Transverse colon (tissue), 4 donors: ENCODE measurements at regions not wholly inside any gene's neighbourhood (a gene's known extent, or its start where the extent isn't known, plus 50 kb on each side); places are given as distances from the start of the nearest gene placed in this dataset.

Experiments used
- DNase-seq: peaks from one replicate; pipeline ENCODE4 v3.0.0-alpha.2; 2019
- H3K27ac ChIP-seq, 4 donors: fragments of 200-600 bp; sonication (generic); 2 replicates each; pipeline ENCODE4 v1.5.1; 2016 to 2018; ENCODE audit warnings: inconsistent platforms in 4 of 4
- H3K27me3 ChIP-seq: fragments of 200-600 bp; sonication (generic); 2 replicates; pipeline ENCODE4 v1.5.1; 2017; ENCODE audit warnings: inconsistent platforms
- H3K36me3 ChIP-seq, 4 donors: fragments of 200-600 bp; sonication (generic); 2 replicates each; pipeline ENCODE4 v1.5.1; 2017 to 2019; ENCODE audit warnings: inconsistent platforms in 4 of 4
- H3K4me1 ChIP-seq, 4 donors: fragments of 200-600 bp; sonication (generic); 2 replicates each; pipeline ENCODE4 v1.5.1; 2017 to 2020; ENCODE audit warnings: inconsistent platforms in 4 of 4
- H3K4me3 ChIP-seq, 4 donors: fragments of 200-600 bp; sonication (generic); 1 replicate in 1 of 4; 2 replicates in 3 of 4; pipeline versions ENCODE4 v1.5.1 to v1.6.1; 2017 to 2019; ENCODE audit warnings: inconsistent platforms in 4 of 4
- H3K9me3 ChIP-seq, 2 donors: fragments of 200-600 bp; sonication (generic); 2 replicates each; pipeline ENCODE4 v1.5.1; 2017 to 2019; ENCODE audit warnings: inconsistent platforms in 2 of 2
- EP300 ChIP-seq: sonication (generic); formaldehyde crosslinking; IDR thresholded peaks from one replicate; pipeline ENCODE4 v1.6.1; 2017; ENCODE audit warnings: antibody characterized with exemption, low read depth
- POLR2A ChIP-seq: fragments of 450-650 bp; IDR thresholded peaks from one replicate; pipeline ENCODE4 v1.6.1; 2016; ENCODE audit warnings: antibody characterized with exemption, mild to moderate bottlenecking, moderate library complexity
- POLR2AphosphoS5 ChIP-seq, 3 donors: sonication (generic); formaldehyde crosslinking; IDR thresholded peaks; one replicate each; pipeline ENCODE4 v1.6.1; 2016; ENCODE audit warnings: antibody characterized with exemption in 3 of 3
- WGBS, 2 donors: methylation state at CpG; one replicate each; pipeline ENCODE4 v1.1.5; 2018; ENCODE audit warnings: low coverage in 1 of 2; 5-methylcytosine and 5-hydroxymethylcytosine counted together
- in situ Hi-C, 4 donors: fragments of 200-750 bp; cut with MboI; loops; one replicate each; pipeline versions ENCODE4 v1.15.0 to v1.15.1; 2017; ENCODE audit warnings: low sequenced_read_pairs in 3 of 4, low pct_ligation_motif_present in 1 of 4, low pct_unique_long_range_greater_than_20kb in 1 of 4
- intact Hi-C: fragments of 100-400 bp; cut with DNase I; formaldehyde crosslinking; loops from one replicate; pipeline ENCODE4 v1.15.1; 2023; ENCODE audit warnings: low total_unique reads
- TF ChIP-seq, protein P1 (sequence below), 5 experiments: fragments of 200-600 bp in 3 of 5; fragments of 450-650 bp in 2 of 5; sonication (generic) in 3 of 5; IDR thresholded peaks; 1 replicate in 2 of 5; 2 replicates in 3 of 5; pipeline ENCODE4 v1.5.1; 2016 to 2017; ENCODE audit warnings: antibody characterized with exemption in 5 of 5, inconsistent platforms in 3 of 5, mild to moderate bottlenecking in 2 of 5, moderate library complexity in 1 of 5

DNA sequence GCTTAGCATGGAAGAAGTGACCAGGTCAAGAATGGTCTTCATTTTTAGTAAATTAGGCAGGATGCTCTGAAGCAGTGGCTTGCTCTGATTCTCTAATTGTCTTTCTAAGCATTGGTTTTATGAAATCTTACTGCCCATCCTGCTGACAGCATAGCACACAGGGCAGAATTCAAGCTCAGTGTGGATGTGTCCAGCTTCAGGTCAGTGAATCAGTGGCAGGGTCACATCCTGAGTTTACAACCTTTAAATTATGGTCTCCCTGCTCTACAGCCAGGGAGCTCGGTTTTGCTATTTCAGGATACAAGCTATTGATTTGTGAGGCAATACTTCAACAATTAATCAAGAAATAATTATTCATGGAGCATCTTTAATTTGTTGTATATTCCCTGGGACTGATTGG is 202.3 kb upstream of the RXFP2 start:
- in situ Hi-C loops (loop anchor here in 2 of 4 donors (25.0 kb wide), 1 partner anchor 200 kb away; the partner anchor contains the start of gene RXFP2 (in 2 of the 2)), intact Hi-C loops (loop anchor here (10.0 kb wide), 1 partner anchor 512 kb away; no protein-coding TSS in a partner anchor)
- Histone ChIP-seq H3K9me3 (no peaks in the 10 kb centered on the region), H3K36me3 (no peaks in the 10 kb centered on the region), H3K27ac (no peak overlapping the region), H3K4me1 (no peaks in the 10 kb centered on the region), H3K4me3 (no peak overlapping the region), H3K27me3 (no peaks in the 10 kb centered on the region)
- DNase-seq = no peak
- no peak for TF ChIP-seq EP300
- TF ChIP-seq, protein P1, sequence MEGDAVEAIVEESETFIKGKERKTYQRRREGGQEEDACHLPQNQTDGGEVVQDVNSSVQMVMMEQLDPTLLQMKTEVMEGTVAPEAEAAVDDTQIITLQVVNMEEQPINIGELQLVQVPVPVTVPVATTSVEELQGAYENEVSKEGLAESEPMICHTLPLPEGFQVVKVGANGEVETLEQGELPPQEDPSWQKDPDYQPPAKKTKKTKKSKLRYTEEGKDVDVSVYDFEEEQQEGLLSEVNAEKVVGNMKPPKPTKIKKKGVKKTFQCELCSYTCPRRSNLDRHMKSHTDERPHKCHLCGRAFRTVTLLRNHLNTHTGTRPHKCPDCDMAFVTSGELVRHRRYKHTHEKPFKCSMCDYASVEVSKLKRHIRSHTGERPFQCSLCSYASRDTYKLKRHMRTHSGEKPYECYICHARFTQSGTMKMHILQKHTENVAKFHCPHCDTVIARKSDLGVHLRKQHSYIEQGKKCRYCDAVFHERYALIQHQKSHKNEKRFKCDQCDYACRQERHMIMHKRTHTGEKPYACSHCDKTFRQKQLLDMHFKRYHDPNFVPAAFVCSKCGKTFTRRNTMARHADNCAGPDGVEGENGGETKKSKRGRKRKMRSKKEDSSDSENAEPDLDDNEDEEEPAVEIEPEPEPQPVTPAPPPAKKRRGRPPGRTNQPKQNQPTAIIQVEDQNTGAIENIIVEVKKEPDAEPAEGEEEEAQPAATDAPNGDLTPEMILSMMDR (IDR thresholded peaks at IDR 0.05) = no peak
- TF ChIP-seq POLR2A = no peak
- TF ChIP-seq POLR2AphosphoS5 (IDR thresholded peaks at IDR 0.05) = no peak
- WGBS, 2 donors = 46 to 54% methylated on average over 1 of the region's 1 CpG

DNA sequence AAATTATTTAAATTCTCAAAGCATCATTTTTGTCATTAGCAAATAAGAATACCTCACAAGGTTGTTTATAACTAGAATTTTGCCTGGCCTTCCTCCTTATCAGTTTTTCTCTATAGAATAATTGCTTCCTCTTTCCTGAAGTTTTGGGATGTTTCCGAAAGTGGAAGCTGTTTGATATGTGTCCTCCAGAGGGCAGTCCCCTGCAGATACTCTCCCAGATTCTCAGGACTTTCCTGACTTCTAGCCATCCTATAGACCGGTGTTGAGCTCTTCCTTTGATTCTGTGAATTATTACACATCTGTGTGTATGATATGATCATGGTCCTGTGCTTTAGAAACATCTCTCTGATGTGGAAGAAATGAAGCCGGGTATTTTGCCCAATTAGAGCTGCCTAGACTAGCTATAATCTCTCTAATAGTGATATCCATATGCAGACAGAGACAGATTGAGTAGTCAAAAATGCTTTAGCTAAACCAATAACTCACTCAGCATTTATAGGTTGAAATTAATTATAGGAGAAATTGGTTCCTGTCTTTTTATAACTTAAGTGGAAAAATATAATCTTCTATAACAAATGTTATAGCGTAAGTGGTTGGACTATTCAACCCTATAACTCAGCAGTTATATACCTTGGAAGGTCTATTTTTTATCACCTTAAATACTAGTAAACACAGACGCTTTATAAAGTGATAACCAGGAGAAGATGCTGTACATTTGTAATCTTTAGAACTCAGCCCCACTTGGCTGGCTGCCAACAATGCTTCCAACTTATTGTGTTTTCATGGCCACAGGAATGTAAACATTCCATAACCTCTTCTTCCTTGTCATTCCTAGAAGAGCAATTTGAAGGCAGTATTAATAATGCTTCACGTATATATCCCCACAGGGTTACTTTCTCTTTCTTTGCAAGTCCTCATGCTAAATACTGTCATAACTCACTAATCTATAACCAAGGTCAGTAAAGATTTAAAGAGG is 201.0 kb upstream of the RXFP2 start:
- DNase-seq = peak; percentile 13
- no peaks in the 10 kb centered on the region for H3K4me1 ChIP-seq
- no peaks in the 10 kb centered on the region for H3K9me3 ChIP-seq
- in situ Hi-C loops (loop anchor here in 2 of 4 donors (25.0 kb wide), 1 partner anchor 199 kb away; the partner anchor contains the start of gene RXFP2 (in 2 of the 2)), intact Hi-C loops (loop anchor here (10.0 kb wide), 1 partner anchor 514 kb away; no protein-coding TSS in a partner anchor)
- no peak overlapping the region for H3K27ac ChIP-seq
- no peaks in the 10 kb centered on the region for H3K27me3 ChIP-seq
- TF ChIP-seq POLR2AphosphoS5 (IDR thresholded peaks at IDR 0.05) (no peak), EP300 (no peak)
- TF ChIP-seq, protein P1 (IDR thresholded peaks at IDR 0.05) = peak; percentile 38 to 57 (median 46)
- H3K4me3 ChIP-seq = no peak overlapping the region
- 31 to 38% methylated on average over 4 to 6 of the region's 6 CpGs for WGBS, 2 donors
- H3K36me3 ChIP-seq = no peaks in the 10 kb centered on the region

DNA sequence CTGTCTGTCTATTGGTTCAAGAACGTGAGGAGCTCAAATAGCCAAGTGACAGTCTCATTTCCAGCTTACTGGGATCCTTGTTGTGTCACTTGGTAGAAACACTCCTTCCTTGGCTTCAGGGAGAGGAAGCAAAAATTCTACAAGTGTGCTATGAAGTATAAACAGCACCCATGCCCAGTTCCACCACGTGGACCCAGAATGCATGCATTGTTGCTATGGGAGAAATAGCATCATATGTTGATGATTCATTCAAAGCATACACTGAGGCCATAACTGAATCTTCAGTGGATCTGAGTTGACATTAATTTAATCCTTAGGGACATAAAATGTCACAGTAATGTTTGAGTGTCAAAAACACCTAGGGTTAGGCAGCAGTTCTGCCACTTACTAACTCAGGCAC is 199.0 kb upstream of the RXFP2 start:
- no peaks in the 10 kb centered on the region for H3K36me3 ChIP-seq
- WGBS, 2 donors = 63% methylated on average over 2 of the region's 2 CpGs; no CpG with 5 or more reads in 1 of the 2 donors
- H3K4me3 ChIP-seq = no peak overlapping the region
- TF ChIP-seq POLR2A (no peak), EP300 (no peak), POLR2AphosphoS5 (IDR thresholded peaks at IDR 0.05) (no peak)
- TF ChIP-seq, protein P1 (IDR thresholded peaks at IDR 0.05) = no peak
- H3K4me1 ChIP-seq = no peaks in the 10 kb centered on the region
- in situ Hi-C loops (loop anchor here in 2 of 4 donors (25.0 kb wide), 1 partner anchor 197 kb away; the partner anchor contains the start of gene RXFP2 (in 2 of the 2)), intact Hi-C loops (no loop called here)
- no peaks in the 10 kb centered on the region for H3K9me3 ChIP-seq
- H3K27me3 ChIP-seq = no peaks in the 10 kb centered on the region
- H3K27ac ChIP-seq = no peak overlapping the region
- no peak for DNase-seq

GRCh38 chr13:31543190-31543589 is 196.1 kb upstream of the RXFP2 start:
- Histone ChIP-seq H3K9me3 (no peaks in the 10 kb centered on the region), H3K4me3 (no peak overlapping the region), H3K27ac (no peak overlapping the region), H3K27me3 (no peaks in the 10 kb centered on the region), H3K4me1 (no peaks in the 10 kb centered on the region), H3K36me3 (no peaks in the 10 kb centered on the region)
- in situ Hi-C loops = loop anchor here in 2 of 4 donors (25.0 kb wide), 1 partner anchor 194 kb away; the partner anchor contains the start of gene RXFP2 (in 2 of the 2)
- intact Hi-C loops = no loop called here
- TF ChIP-seq POLR2A (no peak), EP300 (no peak)
- TF ChIP-seq, protein P1 (IDR thresholded peaks at IDR 0.05) = no peak
- DNase-seq = no peak
